PC-3 (cell line): ENCODE measurements at regions not wholly inside any gene's neighbourhood (a gene's known extent, or its start where the extent isn't known, plus 50 kb on each side); places are given as distances from the start of the nearest gene placed in this dataset.

Experiments used
- CTCF ChIP-seq: fragments of 300-600 bp; sonication (generic); conservative IDR thresholded peaks from 2 replicates; pipeline ENCODE4 v1.5.1; 2017; ENCODE audit warnings: antibody characterized with exemption, low read depth, mild to moderate bottlenecking, low read length
- EZH2phosphoT487 ChIP-seq: fragments of 300-600 bp; sonication (generic); IDR thresholded peaks from 2 replicates; pipeline ENCODE4 v1.6.1; 2018; ENCODE audit warnings: mild to moderate bottlenecking, antibody characterized with exemption, low read length, borderline replicate concordance

- TF ChIP-seq EZH2phosphoT487 (no peak), CTCF (peak; percentile 54)
Measured at GRCh38 chr2:8539743-8540551, 141.9 kb upstream of the ID2 start.
